H9 (cell line): ENCODE measurements at regions not wholly inside any gene's neighbourhood (a gene's known extent, or its start where the extent isn't known, plus 50 kb on each side); places are given as distances from the start of the nearest gene placed in this dataset.

Source experiments
- DNase-seq: peaks from one replicate; pipeline ENCODE4 v3.0.0-alpha.2; 2017
- H2AFZ ChIP-seq: one replicate; pipeline ENCODE4 v1.6.1; 2013; ENCODE audit warnings: mild to moderate bottlenecking, low read length, control low read depth, moderate library complexity
- H2AK5ac ChIP-seq: 2 replicates; pipeline ENCODE4 v1.6.1; 2013; ENCODE audit warnings: low read length, control low read depth, mixed read lengths; ENCODE audit not compliant: insufficient read length
- H2BK120ac ChIP-seq: one replicate; pipeline ENCODE4 v1.6.1; 2013; ENCODE audit warnings: low read depth, mild to moderate bottlenecking, low read length, control low read depth, inconsistent platforms; ENCODE audit not compliant: poor library complexity, severe bottlenecking
- H2BK12ac ChIP-seq: 2 replicates; pipeline ENCODE4 v1.6.1; 2013; ENCODE audit warnings: low read length, control low read depth, mixed read lengths, low read depth; ENCODE audit not compliant: insufficient read length
- H2BK15ac ChIP-seq: 2 replicates; pipeline ENCODE4 v1.6.1; 2013; ENCODE audit warnings: low read depth, low read length, control low read depth
- H2BK20ac ChIP-seq: one replicate; pipeline ENCODE4 v1.6.1; 2013; ENCODE audit warnings: low read depth, mild to moderate bottlenecking, low read length, control low read depth, inconsistent platforms; ENCODE audit not compliant: poor library complexity, severe bottlenecking
- H2BK5ac ChIP-seq: 2 replicates; pipeline ENCODE4 v1.6.1; 2013; ENCODE audit warnings: low read length, control low read depth, mixed read lengths; ENCODE audit not compliant: insufficient read length
- H3K14ac ChIP-seq: 2 replicates; pipeline ENCODE4 v1.6.1; 2013; ENCODE audit warnings: low read length, control low read depth; ENCODE audit not compliant: insufficient read depth
- H3K18ac ChIP-seq: 2 replicates; pipeline ENCODE4 v1.6.1; 2013; ENCODE audit warnings: low read depth, mild to moderate bottlenecking, mixed read lengths, low read length, control low read depth; ENCODE audit not compliant: insufficient read length
- H3K23ac ChIP-seq: 2 replicates; pipeline ENCODE4 v1.6.1; 2013; ENCODE audit warnings: low read length, control low read depth, mixed read lengths, low read depth; ENCODE audit not compliant: insufficient read length
- H3K23me2 ChIP-seq: 2 replicates; pipeline ENCODE4 v1.6.1; 2013; ENCODE audit warnings: low read depth, mild to moderate bottlenecking, mixed read lengths, low read length, control low read depth; ENCODE audit not compliant: insufficient read length, poor library complexity, severe bottlenecking
- H3K27ac ChIP-seq: 2 replicates; pipeline ENCODE4 v1.5.1; 2013; ENCODE audit warnings: low read length, control low read depth, mixed read lengths, low read depth; ENCODE audit not compliant: insufficient read length
- H3K27me3 ChIP-seq: 2 replicates; pipeline ENCODE4 v1.6.1; 2013; ENCODE audit warnings: low read length, control low read depth, inconsistent platforms; ENCODE audit not compliant: insufficient read depth
- H3K4ac ChIP-seq: 2 replicates; pipeline ENCODE4 v1.6.1; 2013; ENCODE audit warnings: low read depth, mild to moderate bottlenecking, control low read depth, inconsistent platforms, low read length, moderate library complexity
- H3K4me1 ChIP-seq: 2 replicates; pipeline ENCODE4 v1.6.1; 2013; ENCODE audit warnings: low read length, control low read depth, inconsistent platforms; ENCODE audit not compliant: insufficient read depth
- H3K4me2 ChIP-seq: 2 replicates; pipeline ENCODE4 v1.6.1; 2013; ENCODE audit warnings: low read length, control low read depth, mixed read lengths; ENCODE audit not compliant: insufficient read length, insufficient read depth
- H3K56ac ChIP-seq: 2 replicates; pipeline ENCODE4 v1.6.1; 2013; ENCODE audit warnings: low read depth, mild to moderate bottlenecking, mixed read lengths, low read length, control low read depth; ENCODE audit not compliant: insufficient read length
- H3K79me1 ChIP-seq: 2 replicates; pipeline ENCODE4 v1.6.1; 2013; ENCODE audit warnings: low read depth, mild to moderate bottlenecking, moderate library complexity, low read length, control low read depth, inconsistent platforms; ENCODE audit not compliant: insufficient read depth, poor library complexity, severe bottlenecking
- H3K79me2 ChIP-seq: 2 replicates; pipeline ENCODE4 v1.6.1; 2013; ENCODE audit warnings: low read length, control low read depth, inconsistent platforms; ENCODE audit not compliant: insufficient read depth
- H3K9ac ChIP-seq: 2 replicates; pipeline ENCODE4 v1.6.1; 2013; ENCODE audit warnings: low read length, control low read depth, mixed read lengths; ENCODE audit not compliant: insufficient read length; ENCODE audit errors: extremely low read depth
- H3K9me3 ChIP-seq: one replicate; pipeline ENCODE4 v1.6.1; 2013; ENCODE audit warnings: low read depth, low read length, inconsistent platforms; ENCODE audit not compliant: control insufficient read depth
- H3T11ph ChIP-seq: one replicate; pipeline ENCODE4 v1.6.1; 2013; ENCODE audit warnings: mild to moderate bottlenecking, low read length, control low read depth, inconsistent platforms
- H4K20me1 ChIP-seq: one replicate; pipeline ENCODE4 v1.6.1; 2013; ENCODE audit not compliant: control insufficient read depth, insufficient read length, insufficient read depth
- H4K5ac ChIP-seq: 2 replicates; pipeline ENCODE4 v1.6.1; 2013; ENCODE audit warnings: low read depth, mild to moderate bottlenecking, mixed read lengths, low read length, control low read depth; ENCODE audit not compliant: insufficient read length
- H4K8ac ChIP-seq: replicated peaks from 2 replicates; pipeline ENCODE4 v1.6.1; 2013; ENCODE audit warnings: low read length, control low read depth, mixed read lengths, low read depth; ENCODE audit not compliant: insufficient read length
- H4K91ac ChIP-seq: 2 replicates; pipeline ENCODE4 v1.6.1; 2013; ENCODE audit warnings: low read depth, mild to moderate bottlenecking, moderate library complexity, mixed read lengths, low read length, control low read depth; ENCODE audit not compliant: insufficient read length
- H3K27ac Mint-ChIP-seq, 3 experiments: 2 replicates in 2 of 3; 3 replicates in 1 of 3; pipeline ENCODE4 v1.8.0; 2020 to 2021; ENCODE audit warnings: mixed read lengths in 3 of 3, mild to moderate bottlenecking in 1 of 3, moderate library complexity in 1 of 3
- H3K27me3 Mint-ChIP-seq: 2 replicates; pipeline ENCODE4 v1.8.0; 2021; ENCODE audit warnings: low read depth, mild to moderate bottlenecking, moderate library complexity, mixed read lengths
- H3K36me3 Mint-ChIP-seq, 3 experiments: 2 replicates in 2 of 3; 3 replicates in 1 of 3; pipeline ENCODE4 v1.8.0; 2020 to 2021; ENCODE audit warnings: low read depth in 3 of 3, mixed read lengths in 3 of 3; ENCODE audit not compliant: insufficient read depth in 1 of 3
- H3K4me1 Mint-ChIP-seq, 2 experiments: 2 replicates each; pipeline ENCODE4 v1.8.0; 2020; ENCODE audit warnings: mixed read lengths in 2 of 2
- H3K4me3 Mint-ChIP-seq, 2 experiments: 2 replicates in 1 of 2; 3 replicates in 1 of 2; pipeline ENCODE4 v1.8.0; 2020 to 2021; ENCODE audit warnings: mild to moderate bottlenecking in 2 of 2, mixed read lengths in 2 of 2, moderate library complexity in 1 of 2
- H3K9me3 Mint-ChIP-seq, 2 experiments: 2 replicates in 1 of 2; 3 replicates in 1 of 2; pipeline ENCODE4 v1.8.0; 2020; ENCODE audit warnings: mild to moderate bottlenecking in 2 of 2, mixed read lengths in 2 of 2, moderate library complexity in 1 of 2
- WGBS: extraction: QIAGEN DNeasy Blood & Tissue Kit; methylation state at CpG from one replicate; pipeline ENCODE4 v1.1.7; 2013; ENCODE audit warnings: missing lambda C conversion rate, low lambda C conversion rate, mixed read lengths; ENCODE audit not compliant: insufficient read length; ENCODE audit errors: extremely low coverage; 5-methylcytosine and 5-hydroxymethylcytosine counted together
- TF ChIP-seq, protein P1 (sequence below): fragments of 200-600 bp; sonication (generic); conservative IDR thresholded peaks from 3 replicates; pipeline ENCODE4 v1.8.0; 2021; ENCODE audit warnings: antibody characterized with exemption, mild to moderate bottlenecking

GRCh38 chr11:116093065-116093464 is 588.9 kb upstream of the CADM1 start:
- Histone ChIP-seq H3K27ac (no peak overlapping the region), H2BK15ac (no peak overlapping the region), H3K4ac (no peak overlapping the region), H3K4me1 (no peaks in the 10 kb centered on the region), H2BK120ac (no peak overlapping the region), H3K14ac (no peak overlapping the region), H3K23me2 (no peaks in the 10 kb centered on the region), H2BK12ac (no peak overlapping the region), H3K9ac (no peak overlapping the region), H3K9me3 (no peaks in the 10 kb centered on the region), H3K4me2 (no peak overlapping the region), H2BK5ac (no peak overlapping the region), H3K79me1 (no peaks in the 10 kb centered on the region), H3T11ph (no peak overlapping the region), H2BK20ac (no peak overlapping the region), H2AK5ac (no peak overlapping the region), H4K91ac (no peak overlapping the region), H2AFZ (no peak overlapping the region), H3K79me2 (no peaks in the 10 kb centered on the region), H4K8ac (no peak overlapping the region), H4K5ac (no peak overlapping the region), H3K56ac (no peak overlapping the region), H3K18ac (no peak overlapping the region), H3K27me3 (no peaks in the 10 kb centered on the region; the same call in 1 of the 2 replicates), H4K20me1 (no peaks in the 10 kb centered on the region), H3K23ac (no peak overlapping the region)
- WGBS, result no CpG with 5 or more reads among the region's 7 CpGs
- no peak for DNase-seq
- Mint-ChIP-seq H3K36me3 (no peaks in the 10 kb centered on the region), H3K4me1 (peaks cover 4 to 13% of the 10 kb centered on the region in 2 experiments; a peak in 3 of 4 replicates), H3K4me3 (no peak overlapping the region), H3K9me3 (no peaks in the 10 kb centered on the region), H3K27ac (no peak overlapping the region), H3K27me3 (peaks cover 42% of the 10 kb centered on the region)
- TF ChIP-seq, protein P1, sequence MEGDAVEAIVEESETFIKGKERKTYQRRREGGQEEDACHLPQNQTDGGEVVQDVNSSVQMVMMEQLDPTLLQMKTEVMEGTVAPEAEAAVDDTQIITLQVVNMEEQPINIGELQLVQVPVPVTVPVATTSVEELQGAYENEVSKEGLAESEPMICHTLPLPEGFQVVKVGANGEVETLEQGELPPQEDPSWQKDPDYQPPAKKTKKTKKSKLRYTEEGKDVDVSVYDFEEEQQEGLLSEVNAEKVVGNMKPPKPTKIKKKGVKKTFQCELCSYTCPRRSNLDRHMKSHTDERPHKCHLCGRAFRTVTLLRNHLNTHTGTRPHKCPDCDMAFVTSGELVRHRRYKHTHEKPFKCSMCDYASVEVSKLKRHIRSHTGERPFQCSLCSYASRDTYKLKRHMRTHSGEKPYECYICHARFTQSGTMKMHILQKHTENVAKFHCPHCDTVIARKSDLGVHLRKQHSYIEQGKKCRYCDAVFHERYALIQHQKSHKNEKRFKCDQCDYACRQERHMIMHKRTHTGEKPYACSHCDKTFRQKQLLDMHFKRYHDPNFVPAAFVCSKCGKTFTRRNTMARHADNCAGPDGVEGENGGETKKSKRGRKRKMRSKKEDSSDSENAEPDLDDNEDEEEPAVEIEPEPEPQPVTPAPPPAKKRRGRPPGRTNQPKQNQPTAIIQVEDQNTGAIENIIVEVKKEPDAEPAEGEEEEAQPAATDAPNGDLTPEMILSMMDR, result no peak
